ENCODE measurements at regions not wholly inside any gene's neighbourhood (a gene's known extent, or its start where the extent isn't known, plus 50 kb on each side); places are given as distances from the start of the nearest gene placed in this dataset.

DNA sequence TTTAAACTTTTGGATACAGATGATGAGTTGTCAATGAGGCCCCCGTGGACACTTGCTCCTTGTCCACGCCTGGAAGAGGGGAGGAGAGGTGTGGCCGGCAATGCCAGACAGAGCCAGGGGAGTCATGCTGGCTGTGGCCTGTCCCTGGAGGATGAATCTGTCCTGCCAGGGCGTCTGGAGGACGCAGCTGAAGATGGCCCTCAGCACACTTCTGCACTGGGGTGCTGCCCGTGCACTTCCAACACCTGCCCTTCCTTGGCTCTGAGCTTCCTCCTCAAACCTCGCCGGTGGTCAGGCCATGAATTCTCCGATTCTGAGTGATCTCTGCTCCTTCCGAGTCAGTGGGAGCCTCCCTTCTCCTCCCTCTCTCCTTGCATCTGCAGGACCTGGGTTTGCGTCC, 56.4 kb downstream of the KCNF1 start (continued):
- TF ChIP-seq ZNF274 (IDR thresholded peaks at IDR 0.05; ENCODE audit: borderline replicate concordance, extremely low read depth, low read length): no peak
- TF ChIP-seq TAF1 (IDR thresholded peaks at IDR 0.05; ENCODE audit: low read depth, low read length): no peak
- TF ChIP-seq YY1 (IDR thresholded peaks at IDR 0.05; ENCODE audit: low read depth, low read length): no peak

Data from H1 (cell line).